OCI-LY1 (cell line): ENCODE measurements at regions not wholly inside any gene's neighbourhood (a gene's known extent, or its start where the extent isn't known, plus 50 kb on each side); places are given as distances from the start of the nearest gene placed in this dataset.

Source experiments
- H2AFZ ChIP-seq: fragments of 200-600 bp; sonication (generic), shearing (Covaris generic); 2 replicates; pipeline ENCODE4 v1.6.0; 2014; ENCODE audit warnings: antibody characterized with exemption, mild to moderate bottlenecking, low read length
- H3F3A ChIP-seq: fragments of 200-600 bp; sonication (generic), shearing (Covaris generic); 2 replicates; pipeline ENCODE4 v1.6.0; 2014; ENCODE audit warnings: mild to moderate bottlenecking, antibody characterized with exemption, low read length, moderate library complexity; ENCODE audit not compliant: insufficient read depth
- H3K27ac ChIP-seq: fragments of 200-600 bp; sonication (generic); 2 replicates; pipeline ENCODE4 v1.5.1; 2014; ENCODE audit warnings: low read length, mixed run types, mild to moderate bottlenecking, low read depth; ENCODE audit not compliant: poor library complexity, severe bottlenecking
- H3K27me3 ChIP-seq: fragments of 200-600 bp; sonication (generic); 2 replicates; pipeline ENCODE4 v1.6.0; 2014; ENCODE audit warnings: antibody characterized with exemption, mild to moderate bottlenecking, low read length, moderate library complexity; ENCODE audit not compliant: insufficient read depth
- H3K36me3 ChIP-seq: fragments of 200-600 bp; sonication (generic); 2 replicates; pipeline ENCODE4 v1.6.1; 2014; ENCODE audit warnings: mild to moderate bottlenecking, antibody characterized with exemption, low read length, moderate library complexity, mixed read lengths; ENCODE audit not compliant: insufficient read depth
- H3K4me1 ChIP-seq: fragments of 200-600 bp; sonication (generic); 2 replicates; pipeline ENCODE4 v1.5.1; 2014; ENCODE audit warnings: mild to moderate bottlenecking, low read length, moderate library complexity; ENCODE audit not compliant: insufficient read depth, severe bottlenecking
- H3K4me2 ChIP-seq: fragments of 200-600 bp; sonication (generic), shearing (Covaris generic); 2 replicates; pipeline ENCODE4 v1.6.1; 2014; ENCODE audit warnings: low read length
- H3K4me3 ChIP-seq: fragments of 200-600 bp; sonication (generic); 2 replicates; pipeline ENCODE4 v1.5.1; 2014; ENCODE audit warnings: low read length, low read depth, mild to moderate bottlenecking, mixed read lengths; ENCODE audit not compliant: poor library complexity, severe bottlenecking
- H3K79me2 ChIP-seq: fragments of 200-600 bp; shearing (Covaris generic); 2 replicates; pipeline ENCODE4 v1.6.1; 2016; ENCODE audit warnings: mixed run types, low read length, mixed read lengths; ENCODE audit not compliant: insufficient read depth
- H3K9ac ChIP-seq: fragments of 200-600 bp; sonication (generic), shearing (Covaris generic); 2 replicates; pipeline ENCODE4 v1.6.1; 2014; ENCODE audit warnings: mild to moderate bottlenecking, low read length, mixed read lengths
- H3K9me2 ChIP-seq: fragments of 200-600 bp; sonication (generic), shearing (Covaris generic); 2 replicates; pipeline ENCODE4 v1.6.1; 2014; ENCODE audit warnings: low read depth, mild to moderate bottlenecking, low read length, mixed read lengths
- H3K9me3 ChIP-seq: fragments of 200-600 bp; shearing (Covaris generic); 2 replicates; pipeline ENCODE4 v1.6.1; 2014; ENCODE audit warnings: low read length, mixed read lengths
- H4K20me1 ChIP-seq: fragments of 200-600 bp; sonication (generic), shearing (Covaris generic); 2 replicates; pipeline ENCODE4 v1.6.0; 2016; ENCODE audit warnings: mild to moderate bottlenecking, low read length; ENCODE audit not compliant: insufficient read depth
- EZH2 ChIP-seq: fragments of 200-600 bp; sonication (generic), shearing (Covaris generic); IDR thresholded peaks from 2 replicates; pipeline ENCODE4 v1.8.0; 2017; ENCODE audit warnings: borderline replicate concordance, mixed run types, mild to moderate bottlenecking, antibody characterized with exemption, low read length, moderate library complexity, mixed read lengths
- TF ChIP-seq, protein P1 (sequence below): fragments of 200-600 bp; sonication (generic), shearing (Covaris generic); IDR thresholded peaks from 2 replicates; pipeline ENCODE4 v1.5.1; 2017; ENCODE audit warnings: mild to moderate bottlenecking, antibody characterized with exemption, low read length, moderate library complexity, mixed read lengths

DNA sequence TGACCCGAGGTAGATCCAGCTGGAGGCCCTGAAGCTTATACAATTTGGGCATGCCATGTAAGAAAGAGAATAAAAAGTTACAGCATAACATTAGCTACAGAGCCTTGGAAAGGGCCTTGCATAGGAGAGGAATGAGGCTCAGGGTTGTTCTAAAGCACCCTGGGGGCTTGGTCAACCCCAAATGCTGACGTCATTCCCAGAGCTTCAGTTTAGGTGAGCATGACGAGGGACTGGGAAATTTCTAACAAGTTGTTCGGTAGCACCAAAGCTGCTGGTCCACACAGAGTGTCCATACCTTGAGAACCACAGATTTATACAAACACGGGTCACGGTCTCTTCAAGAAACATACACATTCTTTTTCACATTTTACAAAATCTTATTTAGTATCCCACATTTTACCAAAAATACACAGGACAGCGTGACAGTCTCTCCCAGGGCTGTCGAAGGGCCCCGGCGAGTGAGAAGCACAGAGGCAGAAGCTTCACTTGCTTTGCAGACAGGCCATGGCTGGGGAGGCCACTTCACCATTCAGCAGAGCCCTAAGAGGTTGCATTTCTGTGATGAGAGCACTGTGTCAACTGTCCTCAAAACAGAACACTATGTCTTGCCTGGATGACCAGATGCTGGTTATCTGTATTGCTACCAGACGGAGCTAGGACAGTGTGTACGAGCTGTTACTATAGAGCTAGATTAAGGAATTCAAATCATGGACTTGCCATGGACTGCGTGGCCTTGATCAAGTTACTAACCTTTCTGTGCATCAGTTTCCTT, 68.2 kb upstream of the ARRDC4 start:
- TF ChIP-seq EZH2: no peak
- TF ChIP-seq, protein P1, sequence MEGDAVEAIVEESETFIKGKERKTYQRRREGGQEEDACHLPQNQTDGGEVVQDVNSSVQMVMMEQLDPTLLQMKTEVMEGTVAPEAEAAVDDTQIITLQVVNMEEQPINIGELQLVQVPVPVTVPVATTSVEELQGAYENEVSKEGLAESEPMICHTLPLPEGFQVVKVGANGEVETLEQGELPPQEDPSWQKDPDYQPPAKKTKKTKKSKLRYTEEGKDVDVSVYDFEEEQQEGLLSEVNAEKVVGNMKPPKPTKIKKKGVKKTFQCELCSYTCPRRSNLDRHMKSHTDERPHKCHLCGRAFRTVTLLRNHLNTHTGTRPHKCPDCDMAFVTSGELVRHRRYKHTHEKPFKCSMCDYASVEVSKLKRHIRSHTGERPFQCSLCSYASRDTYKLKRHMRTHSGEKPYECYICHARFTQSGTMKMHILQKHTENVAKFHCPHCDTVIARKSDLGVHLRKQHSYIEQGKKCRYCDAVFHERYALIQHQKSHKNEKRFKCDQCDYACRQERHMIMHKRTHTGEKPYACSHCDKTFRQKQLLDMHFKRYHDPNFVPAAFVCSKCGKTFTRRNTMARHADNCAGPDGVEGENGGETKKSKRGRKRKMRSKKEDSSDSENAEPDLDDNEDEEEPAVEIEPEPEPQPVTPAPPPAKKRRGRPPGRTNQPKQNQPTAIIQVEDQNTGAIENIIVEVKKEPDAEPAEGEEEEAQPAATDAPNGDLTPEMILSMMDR: no peak
- H3K36me3 ChIP-seq: no peaks in the 10 kb centered on the region
- H3K4me1 ChIP-seq: no peaks in the 10 kb centered on the region
- H3K79me2 ChIP-seq: no peaks in the 10 kb centered on the region
- no peak overlapping the region for H3K4me3 ChIP-seq
- no peak overlapping the region for H3K27ac ChIP-seq
- no peak overlapping the region for H2AFZ ChIP-seq
- no peak overlapping the region for H3K4me2 ChIP-seq
- no peaks in the 10 kb centered on the region for H3K9me3 ChIP-seq
- no peaks in the 10 kb centered on the region for H3K27me3 ChIP-seq
- no peaks in the 10 kb centered on the region for H3K9me2 ChIP-seq
- no peaks in the 10 kb centered on the region for H3F3A ChIP-seq
- H4K20me1 ChIP-seq: no peaks in the 10 kb centered on the region
- H3K9ac ChIP-seq: no peak overlapping the region

GRCh38 chr15:97893967-97894366, 66.5 kb upstream of the ARRDC4 start:
- no peak overlapping the region for H3K27ac ChIP-seq
- H3K4me2 ChIP-seq: no peak overlapping the region
- TF ChIP-seq EZH2: no peak
- TF ChIP-seq, protein P1: no peak
- H3K9ac ChIP-seq: no peak overlapping the region
- H3F3A ChIP-seq: no peaks in the 10 kb centered on the region
- no peaks in the 10 kb centered on the region for H3K27me3 ChIP-seq
- no peaks in the 10 kb centered on the region for H3K9me3 ChIP-seq
- H4K20me1 ChIP-seq: no peaks in the 10 kb centered on the region
- no peak overlapping the region for H2AFZ ChIP-seq
- no peaks in the 10 kb centered on the region for H3K36me3 ChIP-seq
- H3K4me3 ChIP-seq: no peak overlapping the region
- no peaks in the 10 kb centered on the region for H3K4me1 ChIP-seq
- H3K79me2 ChIP-seq: no peaks in the 10 kb centered on the region
- no peaks in the 10 kb centered on the region for H3K9me2 ChIP-seq

DNA sequence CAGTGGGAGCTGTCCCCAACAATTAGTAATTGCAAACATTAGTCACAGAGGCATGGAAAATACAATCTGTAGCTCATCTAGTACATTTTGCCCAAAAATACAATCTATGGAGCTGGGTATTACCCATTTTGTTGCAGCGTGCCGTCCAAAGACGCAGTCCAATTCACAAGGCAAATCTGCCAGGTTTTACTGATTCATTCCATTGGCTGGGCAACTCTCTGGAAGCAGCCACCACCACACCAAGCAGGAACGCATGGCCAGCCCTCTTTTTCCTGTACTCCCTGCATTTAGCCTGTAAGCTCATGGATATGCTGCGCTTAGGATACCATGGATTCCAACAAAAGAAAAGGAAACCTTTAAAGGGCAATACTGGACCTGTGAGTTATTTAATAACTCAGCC, 60.5 kb upstream of the ARRDC4 start:
- Histone ChIP-seq H3K79me2 (no peaks in the 10 kb centered on the region), H3K4me2 (no peak overlapping the region), H3K36me3 (no peaks in the 10 kb centered on the region), H3K9ac (no peak overlapping the region), H3K9me3 (no peaks in the 10 kb centered on the region), H3K9me2 (no peaks in the 10 kb centered on the region), H3K27me3 (no peaks in the 10 kb centered on the region), H3K27ac (no peak overlapping the region), H3K4me1 (no peaks in the 10 kb centered on the region), H2AFZ (no peak overlapping the region), H4K20me1 (no peaks in the 10 kb centered on the region), H3K4me3 (no peak overlapping the region), H3F3A (no peaks in the 10 kb centered on the region)
- no peak for TF ChIP-seq EZH2
- TF ChIP-seq, protein P1: no peak
